Stomach (tissue), 8 donors: ENCODE measurements at regions not wholly inside any gene's neighbourhood (a gene's known extent, or its start where the extent isn't known, plus 50 kb on each side); places are given as distances from the start of the nearest gene placed in this dataset.

Source experiments
- DNase-seq, 2 donors: peaks; one replicate each; pipeline versions ENCODE4 v3.0.0 to v3.0.0-alpha.2; 2013 to 2019
- H3K27ac ChIP-seq, 5 donors: fragments of 200-600 bp in 4 of 5; sonication (generic) in 4 of 5; one replicate each; pipeline ENCODE4 v1.5.1; 2013 to 2019; ENCODE audit warnings: mild to moderate bottlenecking in 1 of 5, moderate library complexity in 1 of 5
- H3K27me3 ChIP-seq, 3 donors: fragments of 200-600 bp; sonication (generic); one replicate each; pipeline ENCODE4 v1.5.1; 2017 to 2019; ENCODE audit warnings: mixed run types in 1 of 3
- H3K36me3 ChIP-seq, 4 donors: fragments of 200-600 bp; sonication (generic); 1 replicate in 3 of 4; 2 replicates in 1 of 4; pipeline ENCODE4 v1.5.1; 2016 to 2019
- H3K4me1 ChIP-seq, 4 donors: fragments of 200-600 bp; sonication (generic); one replicate each; pipeline ENCODE4 v1.5.1; 2016 to 2019
- H3K4me3 ChIP-seq, 4 donors: fragments of 200-600 bp; sonication (generic) in 3 of 4; one replicate each; pipeline ENCODE4 v1.5.1; 2016 to 2019; ENCODE audit warnings: mild to moderate bottlenecking in 1 of 4
- H3K9me3 ChIP-seq, 4 donors: fragments of 200-600 bp; sonication (generic); one replicate each; pipeline ENCODE4 v1.5.1; 2016 to 2019
- CTCF ChIP-seq, 7 experiments: fragments of 450-650 bp in 4 of 7; fragments of 200-600 bp in 3 of 7; sonication (generic) in 3 of 7; IDR thresholded peaks; one replicate each; pipeline ENCODE4 v1.5.1; 2016 to 2019; ENCODE audit warnings: antibody characterized with exemption in 7 of 7, control low read depth in 2 of 7, mild to moderate bottlenecking in 1 of 7
- EP300 ChIP-seq: sonication (generic); formaldehyde crosslinking; IDR thresholded peaks from one replicate; pipeline ENCODE4 v1.6.1; 2017; ENCODE audit warnings: antibody characterized with exemption
- POLR2A ChIP-seq, 4 donors: fragments of 450-650 bp; IDR thresholded peaks; one replicate each; pipeline ENCODE4 v1.6.1; 2016; ENCODE audit warnings: antibody characterized with exemption in 4 of 4, control low read depth in 2 of 4, mild to moderate bottlenecking in 1 of 4, moderate library complexity in 1 of 4
- POLR2AphosphoS5 ChIP-seq, 3 donors: sonication (generic); formaldehyde crosslinking; IDR thresholded peaks; one replicate each; pipeline ENCODE4 v1.6.1; 2016; ENCODE audit warnings: antibody characterized with exemption in 3 of 3
- WGBS, 5 donors: extraction: QIAGEN DNeasy Blood & Tissue Kit in 3 of 5; methylation state at CpG; one replicate each; pipeline versions ENCODE4 v1.1.5 to v1.1.7; 2013 to 2018; 5-methylcytosine and 5-hydroxymethylcytosine counted together
- intact Hi-C: fragments of 100-400 bp; cut with DNase I; formaldehyde crosslinking; loops from one replicate; pipeline ENCODE4 v1.15.1; 2023; ENCODE audit warnings: low total_unique reads
- donor health status: healthy with polysubstance abuse.
- donor health status: Bipolar disorder and iron deficiency.
- donor health status: healthy.

DNA sequence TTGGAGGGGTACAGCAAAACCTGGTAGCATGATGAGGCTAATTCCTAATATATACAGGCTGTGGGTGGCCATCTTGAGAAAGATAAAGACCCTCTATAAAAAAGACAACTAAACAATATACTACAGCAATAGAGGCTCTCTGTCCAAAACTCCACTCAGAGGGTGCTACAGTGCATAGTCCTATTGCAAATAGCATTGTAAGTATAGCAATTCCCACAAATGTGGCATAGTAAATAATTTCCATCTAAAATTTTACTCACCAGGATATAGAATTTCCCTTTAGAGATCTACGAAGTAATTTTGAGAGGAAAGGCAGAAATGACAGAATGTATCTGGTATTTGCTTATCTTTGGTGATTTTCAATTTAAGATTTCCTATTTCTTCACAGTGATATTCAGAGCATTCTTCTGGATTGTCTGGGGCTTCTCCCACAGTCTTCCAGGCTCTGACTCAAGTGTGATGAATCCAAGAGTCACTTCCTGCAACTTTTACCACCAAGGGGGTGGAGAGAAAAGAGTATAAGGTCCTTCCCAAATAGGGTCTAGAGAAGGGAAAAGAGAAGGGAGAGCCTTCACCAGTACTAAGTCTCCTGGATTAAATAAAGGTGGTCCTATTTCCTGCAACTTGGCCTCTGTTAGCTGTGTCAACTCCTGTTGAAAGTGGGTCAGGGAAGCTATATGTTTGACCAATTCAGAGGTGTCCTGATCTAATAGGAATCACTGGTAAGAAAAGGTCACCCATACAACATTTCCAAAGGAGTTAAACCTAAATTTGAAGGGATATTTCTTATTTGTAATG lies 1054.7 kb upstream of the CNTN5 start:
- no peaks in the 10 kb centered on the region for H3K9me3 ChIP-seq
- H3K4me1 ChIP-seq = no peaks in the 10 kb centered on the region
- H3K36me3 ChIP-seq = no peaks in the 10 kb centered on the region
- H3K4me3 ChIP-seq = no peak overlapping the region
- no peak for DNase-seq
- H3K27ac ChIP-seq = no peak overlapping the region
- no peaks in the 10 kb centered on the region for H3K27me3 ChIP-seq
- WGBS, 5 donors = 63 to 81% (median 76%) methylated on average over 1 of the region's 1 CpG
- TF ChIP-seq POLR2A (IDR thresholded peaks at IDR 0.05) (no peak), CTCF (IDR thresholded peaks at IDR 0.05) (no peak), EP300 (no peak), POLR2AphosphoS5 (IDR thresholded peaks at IDR 0.05) (no peak)
- intact Hi-C loops = no loop called here

DNA sequence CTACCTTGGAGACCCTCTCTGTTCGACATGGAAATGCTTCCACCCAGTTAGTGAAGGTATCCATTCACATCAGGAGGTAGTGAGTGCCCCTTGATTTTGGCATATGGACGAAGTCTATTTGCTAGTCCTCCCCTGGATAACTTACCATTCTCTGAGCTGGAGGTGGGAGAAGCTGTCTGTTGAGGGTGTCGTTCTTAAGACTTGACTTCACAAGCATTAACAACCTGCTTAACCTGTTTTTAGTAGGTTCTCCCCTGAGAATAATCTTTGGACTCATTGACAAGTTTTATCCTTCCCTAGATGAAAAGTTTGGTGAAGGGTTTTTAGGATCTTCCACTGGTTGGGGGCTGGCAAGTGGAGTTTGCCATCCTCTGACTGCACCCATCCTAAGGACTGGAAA lies 1053.8 kb upstream of the CNTN5 start:
- no peaks in the 10 kb centered on the region for H3K36me3 ChIP-seq
- intact Hi-C loops = no loop called here
- 58 to 78% (median 65%) methylated on average over 3 of the region's 3 CpGs for WGBS, 5 donors
- no peaks in the 10 kb centered on the region for H3K4me1 ChIP-seq
- TF ChIP-seq POLR2AphosphoS5 (IDR thresholded peaks at IDR 0.05) (no peak), POLR2A (IDR thresholded peaks at IDR 0.05) (no peak), CTCF (IDR thresholded peaks at IDR 0.05) (no peak), EP300 (no peak)
- no peak overlapping the region for H3K4me3 ChIP-seq
- H3K27ac ChIP-seq = no peak overlapping the region
- no peaks in the 10 kb centered on the region for H3K27me3 ChIP-seq
- H3K9me3 ChIP-seq = no peaks in the 10 kb centered on the region
- no peak for DNase-seq

GRCh38 chr11:97968071-97968470 lies 1052.7 kb upstream of the CNTN5 start:
- TF ChIP-seq EP300 (no peak), POLR2A (IDR thresholded peaks at IDR 0.05) (no peak), POLR2AphosphoS5 (IDR thresholded peaks at IDR 0.05) (no peak), CTCF (IDR thresholded peaks at IDR 0.05) (no peak)
- Histone ChIP-seq H3K27me3 (no peaks in the 10 kb centered on the region), H3K4me3 (no peak overlapping the region), H3K4me1 (no peaks in the 10 kb centered on the region), H3K36me3 (no peaks in the 10 kb centered on the region), H3K27ac (no peak overlapping the region), H3K9me3 (no peaks in the 10 kb centered on the region)
- intact Hi-C loops = no loop called here
- whole genome bisulfite sequencing, 5 donors = 77 to 95% (median 91%) methylated on average over 2 of the region's 2 CpGs
- DNase-seq = no peak

GRCh38 chr11:97972731-97973130 lies 1048.0 kb upstream of the CNTN5 start:
- H3K4me3 ChIP-seq = no peak overlapping the region
- no peak overlapping the region for H3K27ac ChIP-seq
- H3K9me3 ChIP-seq = no peaks in the 10 kb centered on the region
- intact Hi-C loops = no loop called here
- H3K4me1 ChIP-seq = no peaks in the 10 kb centered on the region
- DNase-seq = no peak
- TF ChIP-seq EP300 (no peak), CTCF (IDR thresholded peaks at IDR 0.05) (no peak), POLR2A (IDR thresholded peaks at IDR 0.05) (no peak), POLR2AphosphoS5 (IDR thresholded peaks at IDR 0.05) (no peak)
- 52 to 72% (median 63%) methylated on average over 5 of the region's 5 CpGs for WGBS, 5 donors
- H3K27me3 ChIP-seq = no peaks in the 10 kb centered on the region
- no peaks in the 10 kb centered on the region for H3K36me3 ChIP-seq
